ENCODE measurements at regions not wholly inside any gene's neighbourhood (a gene's known extent, or its start where the extent isn't known, plus 50 kb on each side); places are given as distances from the start of the nearest gene placed in this dataset.

DNA sequence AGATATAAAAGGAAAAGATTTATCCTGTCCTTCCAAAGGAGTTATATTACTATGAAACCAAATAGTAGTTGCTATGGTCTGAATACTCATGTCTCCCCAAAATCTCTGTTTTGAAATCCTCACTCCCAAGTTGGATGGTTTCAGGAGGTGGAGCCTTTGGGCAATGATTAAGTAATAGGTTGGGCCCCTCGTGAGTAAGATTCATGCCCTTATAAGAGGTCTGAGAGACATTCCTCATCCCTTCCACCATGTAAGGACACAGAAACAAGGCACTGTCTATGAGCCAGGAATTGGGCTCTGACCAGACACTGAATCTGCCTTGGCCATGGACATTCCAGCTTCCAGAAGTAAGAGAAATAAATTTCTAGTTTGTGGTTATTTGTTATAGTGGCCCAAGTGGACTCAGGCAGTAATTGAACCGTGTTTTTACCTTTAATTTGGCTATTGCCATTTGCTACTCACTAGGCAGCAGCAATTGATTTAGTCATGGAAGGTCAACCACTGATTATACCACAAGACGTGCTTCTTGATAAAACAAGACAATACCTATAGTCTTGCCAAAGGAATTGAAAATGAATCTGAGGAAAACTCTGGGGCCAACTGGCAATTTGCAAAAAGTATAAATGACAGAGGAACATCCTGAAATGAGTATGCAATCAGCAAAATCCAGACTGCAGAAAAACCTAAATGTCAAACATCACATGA lies 717.4 kb upstream of the SPRY2 start (continued):
- TF ChIP-seq, protein P1, sequence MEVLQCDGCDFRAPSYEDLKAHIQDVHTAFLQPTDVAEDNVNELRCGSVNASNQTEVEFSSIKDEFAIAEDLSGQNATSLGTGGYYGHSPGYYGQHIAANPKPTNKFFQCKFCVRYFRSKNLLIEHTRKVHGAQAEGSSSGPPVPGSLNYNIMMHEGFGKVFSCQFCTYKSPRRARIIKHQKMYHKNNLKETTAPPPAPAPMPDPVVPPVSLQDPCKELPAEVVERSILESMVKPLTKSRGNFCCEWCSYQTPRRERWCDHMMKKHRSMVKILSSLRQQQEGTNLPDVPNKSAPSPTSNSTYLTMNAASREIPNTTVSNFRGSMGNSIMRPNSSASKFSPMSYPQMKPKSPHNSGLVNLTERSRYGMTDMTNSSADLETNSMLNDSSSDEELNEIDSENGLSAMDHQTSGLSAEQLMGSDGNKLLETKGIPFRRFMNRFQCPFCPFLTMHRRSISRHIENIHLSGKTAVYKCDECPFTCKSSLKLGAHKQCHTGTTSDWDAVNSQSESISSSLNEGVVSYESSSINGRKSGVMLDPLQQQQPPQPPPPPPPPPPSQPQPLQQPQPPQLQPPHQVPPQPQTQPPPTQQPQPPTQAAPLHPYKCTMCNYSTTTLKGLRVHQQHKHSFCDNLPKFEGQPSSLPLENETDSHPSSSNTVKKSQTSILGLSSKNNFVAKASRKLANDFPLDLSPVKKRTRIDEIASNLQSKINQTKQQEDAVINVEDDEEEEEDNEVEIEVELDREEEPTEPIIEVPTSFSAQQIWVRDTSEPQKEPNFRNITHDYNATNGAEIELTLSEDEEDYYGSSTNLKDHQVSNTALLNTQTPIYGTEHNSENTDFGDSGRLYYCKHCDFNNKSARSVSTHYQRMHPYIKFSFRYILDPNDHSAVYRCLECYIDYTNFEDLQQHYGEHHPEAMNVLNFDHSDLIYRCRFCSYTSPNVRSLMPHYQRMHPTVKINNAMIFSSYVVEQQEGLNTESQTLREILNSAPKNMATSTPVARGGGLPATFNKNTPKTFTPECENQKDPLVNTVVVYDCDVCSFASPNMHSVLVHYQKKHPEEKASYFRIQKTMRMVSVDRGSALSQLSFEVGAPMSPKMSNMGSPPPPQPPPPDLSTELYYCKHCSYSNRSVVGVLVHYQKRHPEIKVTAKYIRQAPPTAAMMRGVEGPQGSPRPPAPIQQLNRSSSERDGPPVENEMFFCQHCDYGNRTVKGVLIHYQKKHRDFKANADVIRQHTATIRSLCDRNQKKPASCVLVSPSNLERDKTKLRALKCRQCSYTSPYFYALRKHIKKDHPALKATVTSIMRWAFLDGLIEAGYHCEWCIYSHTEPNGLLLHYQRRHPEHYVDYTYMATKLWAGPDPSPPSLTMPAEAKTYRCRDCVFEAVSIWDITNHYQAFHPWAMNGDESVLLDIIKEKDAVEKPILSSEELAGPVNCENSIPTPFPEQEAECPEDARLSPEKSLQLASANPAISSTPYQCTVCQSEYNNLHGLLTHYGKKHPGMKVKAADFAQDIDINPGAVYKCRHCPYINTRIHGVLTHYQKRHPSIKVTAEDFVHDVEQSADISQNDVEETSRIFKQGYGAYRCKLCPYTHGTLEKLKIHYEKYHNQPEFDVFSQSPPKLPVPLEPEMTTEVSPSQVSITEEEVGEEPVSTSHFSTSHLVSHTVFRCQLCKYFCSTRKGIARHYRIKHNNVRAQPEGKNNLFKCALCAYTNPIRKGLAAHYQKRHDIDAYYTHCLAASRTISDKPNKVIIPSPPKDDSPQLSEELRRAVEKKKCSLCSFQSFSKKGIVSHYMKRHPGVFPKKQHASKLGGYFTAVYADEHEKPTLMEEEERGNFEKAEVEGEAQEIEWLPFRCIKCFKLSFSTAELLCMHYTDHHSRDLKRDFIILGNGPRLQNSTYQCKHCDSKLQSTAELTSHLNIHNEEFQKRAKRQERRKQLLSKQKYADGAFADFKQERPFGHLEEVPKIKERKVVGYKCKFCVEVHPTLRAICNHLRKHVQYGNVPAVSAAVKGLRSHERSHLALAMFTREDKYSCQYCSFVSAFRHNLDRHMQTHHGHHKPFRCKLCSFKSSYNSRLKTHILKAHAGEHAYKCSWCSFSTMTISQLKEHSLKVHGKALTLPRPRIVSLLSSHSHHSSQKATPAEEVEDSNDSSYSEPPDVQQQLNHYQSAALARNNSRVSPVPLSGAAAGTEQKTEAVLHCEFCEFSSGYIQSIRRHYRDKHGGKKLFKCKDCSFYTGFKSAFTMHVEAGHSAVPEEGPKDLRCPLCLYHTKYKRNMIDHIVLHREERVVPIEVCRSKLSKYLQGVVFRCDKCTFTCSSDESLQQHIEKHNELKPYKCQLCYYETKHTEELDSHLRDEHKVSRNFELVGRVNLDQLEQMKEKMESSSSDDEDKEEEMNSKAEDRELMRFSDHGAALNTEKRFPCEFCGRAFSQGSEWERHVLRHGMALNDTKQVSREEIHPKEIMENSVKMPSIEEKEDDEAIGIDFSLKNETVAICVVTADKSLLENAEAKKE (CRISPR knock-in tag; IDR thresholded peaks at IDR 0.05), result no peak
- TF ChIP-seq, protein P2, sequence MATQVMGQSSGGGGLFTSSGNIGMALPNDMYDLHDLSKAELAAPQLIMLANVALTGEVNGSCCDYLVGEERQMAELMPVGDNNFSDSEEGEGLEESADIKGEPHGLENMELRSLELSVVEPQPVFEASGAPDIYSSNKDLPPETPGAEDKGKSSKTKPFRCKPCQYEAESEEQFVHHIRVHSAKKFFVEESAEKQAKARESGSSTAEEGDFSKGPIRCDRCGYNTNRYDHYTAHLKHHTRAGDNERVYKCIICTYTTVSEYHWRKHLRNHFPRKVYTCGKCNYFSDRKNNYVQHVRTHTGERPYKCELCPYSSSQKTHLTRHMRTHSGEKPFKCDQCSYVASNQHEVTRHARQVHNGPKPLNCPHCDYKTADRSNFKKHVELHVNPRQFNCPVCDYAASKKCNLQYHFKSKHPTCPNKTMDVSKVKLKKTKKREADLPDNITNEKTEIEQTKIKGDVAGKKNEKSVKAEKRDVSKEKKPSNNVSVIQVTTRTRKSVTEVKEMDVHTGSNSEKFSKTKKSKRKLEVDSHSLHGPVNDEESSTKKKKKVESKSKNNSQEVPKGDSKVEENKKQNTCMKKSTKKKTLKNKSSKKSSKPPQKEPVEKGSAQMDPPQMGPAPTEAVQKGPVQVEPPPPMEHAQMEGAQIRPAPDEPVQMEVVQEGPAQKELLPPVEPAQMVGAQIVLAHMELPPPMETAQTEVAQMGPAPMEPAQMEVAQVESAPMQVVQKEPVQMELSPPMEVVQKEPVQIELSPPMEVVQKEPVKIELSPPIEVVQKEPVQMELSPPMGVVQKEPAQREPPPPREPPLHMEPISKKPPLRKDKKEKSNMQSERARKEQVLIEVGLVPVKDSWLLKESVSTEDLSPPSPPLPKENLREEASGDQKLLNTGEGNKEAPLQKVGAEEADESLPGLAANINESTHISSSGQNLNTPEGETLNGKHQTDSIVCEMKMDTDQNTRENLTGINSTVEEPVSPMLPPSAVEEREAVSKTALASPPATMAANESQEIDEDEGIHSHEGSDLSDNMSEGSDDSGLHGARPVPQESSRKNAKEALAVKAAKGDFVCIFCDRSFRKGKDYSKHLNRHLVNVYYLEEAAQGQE (IDR thresholded peaks at IDR 0.05; ENCODE audit: unreplicated experiment), result no peak
- no peak for TF ChIP-seq CREB1 (CRISPR knock-in tag; IDR thresholded peaks at IDR 0.05; ENCODE audit: low read depth)
- no peak for TF ChIP-seq STAT1 (IDR thresholded peaks at IDR 0.05; ENCODE audit: unreplicated experiment)

DNA sequence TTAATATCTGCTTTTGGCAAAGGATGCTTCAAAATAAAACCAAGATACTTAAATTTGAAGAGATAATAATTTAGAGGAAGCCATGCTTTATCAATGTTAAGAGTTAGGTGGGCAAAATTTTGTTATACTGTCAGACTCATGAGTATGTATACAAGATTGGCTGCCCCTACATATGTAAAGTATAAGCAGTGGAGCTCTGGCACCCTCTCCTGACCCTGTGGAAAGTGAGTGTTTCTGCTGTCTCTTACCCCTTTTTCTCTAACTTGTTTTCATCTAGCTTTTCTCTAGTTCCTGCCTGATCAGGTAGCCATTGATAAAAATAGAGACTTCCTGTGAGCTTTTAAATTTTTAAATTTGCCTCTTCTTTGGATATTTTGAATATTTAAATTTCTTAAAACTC lies 710.9 kb upstream of the SPRY2 start:
- no peaks in the 10 kb centered on the region for H3K27me3 Mint-ChIP-seq (ENCODE audit: insufficient read depth, low read depth, poor library complexity)
- peak; percentile 34; the same call in 1 of the 3 replicates for ATAC-seq

More for the DNA sequence above, 710.9 kb upstream of the SPRY2 start:
- DNase-seq (ENCODE audit: low spot score), result peak; percentile 10
- Histone ChIP-seq H3K9me2 (ENCODE audit: insufficient read depth) (no peaks in the 10 kb centered on the region), H3K4me2 (no peak overlapping the region), H3K36me3 (ENCODE audit: insufficient read depth) (no peaks in the 10 kb centered on the region), H3K79me2 (replicated peaks; ENCODE audit: insufficient read depth) (no peaks in the 10 kb centered on the region), H3K27me3 (ENCODE audit: insufficient read depth) (no peaks in the 10 kb centered on the region), H3F3A (replicated peaks; ENCODE audit: low read depth) (no peaks in the 10 kb centered on the region), H3K4me1 (ENCODE audit: insufficient read depth) (no peaks in the 10 kb centered on the region), H3K27ac (ENCODE audit: low read depth) (no peak overlapping the region), H3K4me3 (no peak overlapping the region), H2AFZ (no peak overlapping the region), H4K20me1 (replicated peaks; ENCODE audit: insufficient read depth) (no peaks in the 10 kb centered on the region)
- Mint-ChIP-seq H3K36me3 (ENCODE audit: low read depth) (no peaks in the 10 kb centered on the region), H3K4me1 (no peaks in the 10 kb centered on the region), H3K4me3 (no peak overlapping the region), H3K9me3 (no peaks in the 10 kb centered on the region), H3K27ac (no peak overlapping the region)
- TF ChIP-seq CTCF (conservative IDR thresholded peaks at IDR 0.05; ENCODE audit: low read depth in 2 of 2), result peak; percentile 31 to 57; a peak in 3 of 4 replicates
- no peak for TF ChIP-seq EZH2phosphoT487 (IDR thresholded peaks at IDR 0.05; ENCODE audit: unreplicated experiment)
